DMS153 treated with DMSO at 0.1 percent for 48 hours (cell line): ENCODE measurements at regions not wholly inside any gene's neighbourhood (a gene's known extent, or its start where the extent isn't known, plus 50 kb on each side); places are given as distances from the start of the nearest gene placed in this dataset.
"Not testable (repeated sequence)": the region's sequence is repeated elsewhere in the genome, so short reads cannot be mapped to it uniquely, and the experiment has no call there.

Experiments
- DNase-seq: peaks from one replicate; lab custom pipeline; 2025; ENCODE audit not compliant: unreplicated experiment; lab: John Stamatoyannopoulos, UW

DNA sequence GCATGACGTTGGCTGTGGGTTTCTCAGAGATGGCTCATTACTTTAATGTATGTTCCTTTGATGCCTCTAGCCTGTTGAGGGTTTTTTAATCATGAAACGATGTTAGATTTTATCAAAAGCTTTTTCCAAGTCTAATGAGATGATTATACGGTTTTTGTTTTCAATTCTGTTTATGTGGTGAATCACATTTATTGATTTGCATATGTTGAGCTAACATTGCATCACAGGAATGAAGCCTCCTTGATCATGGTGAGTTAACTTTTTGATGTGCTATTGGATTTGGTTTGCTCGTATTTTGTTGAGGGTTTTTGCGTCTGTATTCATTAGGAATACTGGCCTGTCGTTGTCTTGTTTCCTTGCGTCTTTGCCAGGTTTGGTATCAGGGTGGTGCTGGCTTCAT, 52.3 kb upstream of the PTPN12 start:
- no peak for DNase-seq

DNA sequence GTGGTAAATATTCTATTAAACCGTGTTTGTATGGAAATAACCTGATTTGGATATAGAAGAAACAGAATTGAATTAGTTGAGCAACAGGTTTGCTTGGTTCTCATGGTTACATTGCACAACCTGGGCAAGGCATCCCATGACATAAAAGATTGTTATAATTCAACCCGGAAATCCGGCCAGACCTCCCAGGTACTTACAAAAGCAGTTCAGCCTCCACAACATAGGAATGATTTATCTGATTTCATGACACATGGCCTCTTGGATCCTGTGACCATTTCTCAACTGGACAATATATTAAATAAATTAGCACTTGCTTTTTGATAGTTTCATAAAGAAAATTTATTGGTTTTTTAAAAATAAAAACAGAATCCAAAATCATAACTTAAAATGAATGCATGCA, 55.1 kb upstream of the PTPN12 start:
- no peak for DNase-seq

GRCh38 chr7:77481615-77482014, 55.5 kb upstream of the PTPN12 start:
- DNase-seq, result no peak

GRCh38 chr7:77480102-77480627, 56.9 kb upstream of the PTPN12 start:
- DNase-seq, result not testable (repeated sequence)

GRCh38 chr7:77479536-77480088, 57.5 kb upstream of the PTPN12 start:
- DNase-seq, result peak; percentile 19

DNA sequence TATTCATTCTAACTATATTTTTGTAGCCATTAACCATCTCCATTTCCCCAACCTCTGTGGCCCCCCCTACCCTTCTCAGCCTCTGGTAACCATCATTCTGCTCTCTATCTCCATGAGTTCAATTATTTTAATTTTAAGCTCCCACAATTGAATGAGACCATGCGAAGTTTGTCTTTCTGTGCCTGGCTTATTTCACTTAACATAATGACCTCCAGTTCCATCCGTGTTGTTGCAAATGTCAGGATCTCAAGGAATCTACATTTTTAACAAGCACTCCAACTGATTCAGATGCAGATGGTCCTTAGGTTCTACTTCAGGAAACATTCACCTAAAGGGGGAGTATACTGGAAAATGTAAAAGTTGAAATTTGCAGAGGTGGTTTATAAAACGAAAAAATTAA, 60.2 kb upstream of the PTPN12 start:
- no peak for DNase-seq

- no peak for DNase-seq
Observed at GRCh38 chr7:77475181-77475580, 59.0 kb upstream of the GSAP start.

- DNase-seq, result no peak
Observed at GRCh38 chr7:77474756-77475155, 58.6 kb upstream of the GSAP start.

- DNase-seq, result no peak
Observed at GRCh38 chr7:77473229-77474005, 57.3 kb upstream of the GSAP start.

DNA sequence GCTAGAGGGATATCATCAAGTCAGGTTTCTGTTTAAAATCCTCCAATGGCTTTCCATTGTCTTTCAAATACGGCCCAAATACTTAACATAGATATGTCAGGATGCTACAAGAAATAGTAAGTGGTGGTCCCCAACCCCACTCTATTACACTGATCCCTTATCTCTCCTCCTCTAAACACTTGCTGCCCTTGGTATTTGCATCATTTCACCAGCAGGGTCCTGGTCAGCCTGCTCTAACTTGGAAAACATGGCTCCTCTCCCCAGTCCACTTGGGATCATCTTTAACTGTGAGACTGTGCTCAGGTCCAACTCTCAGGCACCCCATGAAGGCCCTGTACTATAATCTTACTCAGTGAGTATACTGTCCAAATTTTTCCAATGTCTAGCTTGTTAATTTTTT, 53.8 kb upstream of the GSAP start:
- no peak for DNase-seq

- no peak for DNase-seq
Observed at GRCh38 chr7:77467408-77467807, 51.3 kb upstream of the GSAP start.

DNA sequence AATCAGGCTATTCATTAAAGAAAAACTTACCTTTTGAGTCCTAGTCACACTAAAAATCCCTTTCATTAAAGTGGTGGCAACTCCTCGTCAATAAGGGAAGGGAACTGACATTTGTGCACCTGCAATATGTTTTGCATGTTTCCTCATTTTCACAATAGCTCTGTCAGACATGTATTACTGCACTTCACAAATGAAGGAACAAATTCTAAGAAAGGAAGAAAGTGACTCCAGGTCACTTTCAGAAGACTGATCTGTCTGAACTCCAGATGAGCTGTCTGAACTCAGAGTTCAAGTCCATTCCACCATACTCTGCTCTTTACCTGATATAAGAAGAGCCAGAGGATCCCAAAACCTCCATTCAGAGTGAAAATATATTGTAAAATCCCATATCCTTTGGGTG, 50.3 kb upstream of the GSAP start:
- no peak for DNase-seq
